GM12891 (cell line): ENCODE measurements at regions not wholly inside any gene's neighbourhood (a gene's known extent, or its start where the extent isn't known, plus 50 kb on each side); places are given as distances from the start of the nearest gene placed in this dataset.
"Not testable (repeated sequence)": the region's sequence is repeated elsewhere in the genome, so short reads cannot be mapped to it uniquely, and the experiment has no call there.

Experiments
- POLR2A ChIP-seq: IDR thresholded peaks from 2 replicates; pipeline ENCODE4 v1.6.1; 2011; ENCODE audit warnings: low read depth, low read length, control low read depth
- POLR2AphosphoS5 ChIP-seq: IDR thresholded peaks from 2 replicates; pipeline ENCODE4 v1.6.1; 2011; ENCODE audit warnings: low read depth, low read length, control low read depth
- POU2F2 ChIP-seq: IDR thresholded peaks from 2 replicates; pipeline ENCODE4 v1.6.1; 2011; ENCODE audit warnings: low read depth, mild to moderate bottlenecking, control low read depth, low read length, moderate library complexity
- SPI1 ChIP-seq: IDR thresholded peaks from 2 replicates; pipeline ENCODE4 v1.6.1; 2011; ENCODE audit warnings: low read depth, low read length, control low read depth
- TAF1 ChIP-seq: IDR thresholded peaks from 2 replicates; pipeline ENCODE4 v1.6.1; 2011; ENCODE audit warnings: low read depth, low read length, control low read depth

GRCh38 chr1:146763234-146763633 lies 174.9 kb upstream of the NBPF12 start:
- TF ChIP-seq POLR2A, TAF1, POU2F2, POLR2AphosphoS5, SPI1: not testable (repeated sequence)
